ENCODE measurements at regions not wholly inside any gene's neighbourhood (a gene's known extent, or its start where the extent isn't known, plus 50 kb on each side); places are given as distances from the start of the nearest gene placed in this dataset.
A peak's percentile ranks its signal among the peaks of the same experiment; 100 is the strongest.

- in situ Hi-C loops (cut with MboI; ENCODE audit: low sequenced_read_pairs), result no loop called here
- H3K23ac ChIP-seq (ENCODE audit: low read depth, low read length), result no peak overlapping the region
- no TSS peak for BruUV-seq (replicated peaks)
- H3K9ac ChIP-seq (ENCODE audit: low read depth, low read length), result no peak overlapping the region
- ATAC-seq (ENCODE audit: low read depth), result no peak
- no peak overlapping the region for H3K4me3 ChIP-seq (ENCODE audit: insufficient read depth, low read depth, low read length)
- H3K4me1 ChIP-seq (ENCODE audit: control insufficient read depth, insufficient read depth, low read length), result no peaks in the 10 kb centered on the region
- no peaks in the 10 kb centered on the region for H3K79me1 ChIP-seq (ENCODE audit: low read depth in 1 of 2, low read length in 2 of 2)
- H3K4me2 ChIP-seq (ENCODE audit: low read depth, low read length), result no peak overlapping the region
- intact Hi-C loops (cut with micrococcal nuclease), result no loop called here
- DNase-seq, result no peak
- no peak overlapping the region for H4K8ac ChIP-seq (ENCODE audit: low read depth in 2 of 2, low read length in 2 of 2)
- H4K20me1 ChIP-seq (ENCODE audit: insufficient read depth, low read length), result no peaks in the 10 kb centered on the region
- no peak overlapping the region; the same call in 1 of the 2 replicates for H3K18ac ChIP-seq (ENCODE audit: low read depth, low read length)
- H2BK5ac ChIP-seq (ENCODE audit: low read depth, low read length, poor library complexity, severe bottlenecking), result no peak overlapping the region
- no peaks in the 10 kb centered on the region for H3K27me3 ChIP-seq (ENCODE audit: control insufficient read depth, insufficient read depth, low read length)
- 0 out of 2 replicates have a peak overlapping the region, but pooled peaks have one; percentile 26 for H3K14ac ChIP-seq (replicated peaks; ENCODE audit: low read depth, low read length)
- no peak overlapping the region for H2AK5ac ChIP-seq (ENCODE audit: low read depth, low read length)
- H3K9me3 ChIP-seq (ENCODE audit: control insufficient read depth, insufficient read depth, low read length), result no peaks in the 10 kb centered on the region
- no peak overlapping the region for H4K91ac ChIP-seq (ENCODE audit: insufficient read depth, low read depth, low read length)
- no peaks in the 10 kb centered on the region for H3K36me3 ChIP-seq (ENCODE audit: control insufficient read depth, insufficient read depth, low read length)
- dilution Hi-C loops (cut with HindIII; ENCODE audit: low sequenced_read_pairs, unreplicated experiment), result no loop called here
- no peaks in the 10 kb centered on the region for H3K9me1 ChIP-seq (ENCODE audit: insufficient read depth, low read length)
- TF ChIP-seq RFX5 (IDR thresholded peaks at IDR 0.05; ENCODE audit: low read depth, low read length) (no peak), NFE2L2 (IDR thresholded peaks at IDR 0.05; ENCODE audit: low read depth, low read length) (no peak), CEBPB (IDR thresholded peaks at IDR 0.05; ENCODE audit: low read depth, low read length) (no peak), RCOR1 (IDR thresholded peaks at IDR 0.05; ENCODE audit: insufficient replicate concordance, low read length) (no peak), FOS (IDR thresholded peaks at IDR 0.05; ENCODE audit: low read depth, low read length) (no peak), MXI1 (IDR thresholded peaks at IDR 0.05; ENCODE audit: borderline replicate concordance, low read depth, low read length) (no peak), RAD21 (IDR thresholded peaks at IDR 0.05; ENCODE audit: low read length) (no peak), BHLHE40 (IDR thresholded peaks at IDR 0.05; ENCODE audit: low read depth, low read length) (no peak), CHD1 (IDR thresholded peaks at IDR 0.05; ENCODE audit: low read depth, low read length) (no peak), POLR2A (IDR thresholded peaks at IDR 0.05; ENCODE audit: low read depth, low read length) (no peak), MAFK (IDR thresholded peaks at IDR 0.05; ENCODE audit: low read depth, low read length) (no peak), MAZ (IDR thresholded peaks at IDR 0.05; ENCODE audit: borderline replicate concordance, low read depth, low read length) (no peak), SMC3 (IDR thresholded peaks at IDR 0.05; ENCODE audit: low read depth, low read length) (no peak), ELK1 (IDR thresholded peaks at IDR 0.05; ENCODE audit: borderline replicate concordance, low read depth, low read length) (no peak), USF2 (IDR thresholded peaks at IDR 0.05; ENCODE audit: low read depth, low read length) (no peak), CTCF (conservative IDR thresholded peaks at IDR 0.05; ENCODE audit: low read depth, low read length) (no peak)
- H4K5ac ChIP-seq (ENCODE audit: low read depth, low read length), result no peak overlapping the region
- peak overlapping the region; percentile 42; the same call in 1 of the 2 replicates for H2BK20ac ChIP-seq (ENCODE audit: low read depth, low read length)
- no peak overlapping the region for H2AK9ac ChIP-seq (replicated peaks; ENCODE audit: low read depth, low read length, poor library complexity)
- H2BK15ac ChIP-seq (ENCODE audit: low read depth, low read length), result no peak overlapping the region; the same call in 2 of the 3 replicates
- H3K27ac ChIP-seq (ENCODE audit: insufficient read depth, low read length), result no peak overlapping the region
- H3K4ac ChIP-seq (ENCODE audit: low read depth, low read length), result peak overlapping the region; percentile 67; the same call in 1 of the 2 replicates
- H2BK120ac ChIP-seq (ENCODE audit: low read depth, low read length), result peak overlapping the region; percentile 18
- CTCF ChIA-PET, result interaction anchor here (0.9 to 1.0 kb wide), 2 partner anchors 10 to 278 kb away, joined by 3 to 4 read pairs; no protein-coding TSS in a partner anchor
- whole genome bisulfite sequencing, 2 experiments (ENCODE audit: extremely low coverage in 2 of 2, insufficient read length in 1 of 2), result no CpG with 5 or more reads among the region's 2 CpGs
- no peak overlapping the region for H3K56ac ChIP-seq (ENCODE audit: extremely low read depth, insufficient read depth, low read length)
- no peak overlapping the region for H2AFZ ChIP-seq (replicated peaks; ENCODE audit: low read length, poor library complexity)
- POLR2A ChIA-PET (ENCODE audit: unreplicated experiment), result no interaction called here
Measured at GRCh38 chr12:75651342-75651695, 139.9 kb upstream of the KRR1 start.
